Suprapubic skin (tissue), 4 donors: ENCODE measurements at regions not wholly inside any gene's neighbourhood (a gene's known extent, or its start where the extent isn't known, plus 50 kb on each side); places are given as distances from the start of the nearest gene placed in this dataset.

Source experiments
- EP300 ChIP-seq: sonication (generic); formaldehyde crosslinking; IDR thresholded peaks from one replicate; pipeline ENCODE4 v1.6.1; 2017; ENCODE audit warnings: antibody characterized with exemption
- POLR2AphosphoS5 ChIP-seq, 3 donors: sonication (generic); formaldehyde crosslinking; IDR thresholded peaks; one replicate each; pipeline ENCODE4 v1.6.1; 2017; ENCODE audit warnings: antibody characterized with exemption in 3 of 3
- TF ChIP-seq, protein P1 (sequence below), 2 donors: fragments of 200-600 bp in 1 of 2; fragments of 450-650 bp in 1 of 2; sonication (generic) in 1 of 2; IDR thresholded peaks; one replicate each; pipeline ENCODE4 v1.5.1; 2016 to 2019; ENCODE audit warnings: antibody characterized with exemption in 2 of 2, mild to moderate bottlenecking in 1 of 2, moderate library complexity in 1 of 2

DNA sequence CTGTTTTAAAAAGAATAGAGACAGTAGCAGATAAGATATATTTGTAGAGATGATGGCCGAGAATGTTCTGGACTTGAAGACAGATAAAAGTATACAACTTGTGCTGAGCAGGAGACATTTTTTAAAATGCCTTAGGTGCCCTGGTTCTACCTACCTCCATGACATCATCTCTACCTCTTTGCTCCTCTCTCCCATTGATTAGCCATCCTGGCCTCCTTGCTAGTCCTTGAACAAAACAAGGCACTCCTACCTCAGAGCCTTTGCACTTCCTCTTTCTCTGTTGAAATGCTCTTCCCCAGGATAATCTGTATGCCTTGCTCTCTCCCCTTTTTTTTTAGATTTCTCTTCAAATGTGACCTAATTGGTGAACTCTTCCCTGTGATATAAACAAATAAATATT, 92.6 kb upstream of the MAGI3 start:
- TF ChIP-seq, protein P1, sequence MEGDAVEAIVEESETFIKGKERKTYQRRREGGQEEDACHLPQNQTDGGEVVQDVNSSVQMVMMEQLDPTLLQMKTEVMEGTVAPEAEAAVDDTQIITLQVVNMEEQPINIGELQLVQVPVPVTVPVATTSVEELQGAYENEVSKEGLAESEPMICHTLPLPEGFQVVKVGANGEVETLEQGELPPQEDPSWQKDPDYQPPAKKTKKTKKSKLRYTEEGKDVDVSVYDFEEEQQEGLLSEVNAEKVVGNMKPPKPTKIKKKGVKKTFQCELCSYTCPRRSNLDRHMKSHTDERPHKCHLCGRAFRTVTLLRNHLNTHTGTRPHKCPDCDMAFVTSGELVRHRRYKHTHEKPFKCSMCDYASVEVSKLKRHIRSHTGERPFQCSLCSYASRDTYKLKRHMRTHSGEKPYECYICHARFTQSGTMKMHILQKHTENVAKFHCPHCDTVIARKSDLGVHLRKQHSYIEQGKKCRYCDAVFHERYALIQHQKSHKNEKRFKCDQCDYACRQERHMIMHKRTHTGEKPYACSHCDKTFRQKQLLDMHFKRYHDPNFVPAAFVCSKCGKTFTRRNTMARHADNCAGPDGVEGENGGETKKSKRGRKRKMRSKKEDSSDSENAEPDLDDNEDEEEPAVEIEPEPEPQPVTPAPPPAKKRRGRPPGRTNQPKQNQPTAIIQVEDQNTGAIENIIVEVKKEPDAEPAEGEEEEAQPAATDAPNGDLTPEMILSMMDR (IDR thresholded peaks at IDR 0.05): no peak
- no peak for TF ChIP-seq EP300
- no peak for TF ChIP-seq POLR2AphosphoS5 (IDR thresholded peaks at IDR 0.05)
